Transverse colon (tissue), 4 donors: ENCODE measurements at regions not wholly inside any gene's neighbourhood (a gene's known extent, or its start where the extent isn't known, plus 50 kb on each side); places are given as distances from the start of the nearest gene placed in this dataset.

ENCODE experiments used
- DNase-seq: peaks from one replicate; pipeline ENCODE4 v3.0.0-alpha.2; 2019
- H3K27ac ChIP-seq, 4 donors: fragments of 200-600 bp; sonication (generic); 2 replicates each; pipeline ENCODE4 v1.5.1; 2016 to 2018; ENCODE audit warnings: inconsistent platforms in 4 of 4
- H3K27me3 ChIP-seq: fragments of 200-600 bp; sonication (generic); 2 replicates; pipeline ENCODE4 v1.5.1; 2017; ENCODE audit warnings: inconsistent platforms
- H3K36me3 ChIP-seq, 4 donors: fragments of 200-600 bp; sonication (generic); 2 replicates each; pipeline ENCODE4 v1.5.1; 2017 to 2019; ENCODE audit warnings: inconsistent platforms in 4 of 4
- H3K4me1 ChIP-seq, 4 donors: fragments of 200-600 bp; sonication (generic); 2 replicates each; pipeline ENCODE4 v1.5.1; 2017 to 2020; ENCODE audit warnings: inconsistent platforms in 4 of 4
- H3K4me3 ChIP-seq, 4 donors: fragments of 200-600 bp; sonication (generic); 1 replicate in 1 of 4; 2 replicates in 3 of 4; pipeline versions ENCODE4 v1.5.1 to v1.6.1; 2017 to 2019; ENCODE audit warnings: inconsistent platforms in 4 of 4
- H3K9me3 ChIP-seq, 2 donors: fragments of 200-600 bp; sonication (generic); 2 replicates each; pipeline ENCODE4 v1.5.1; 2017 to 2019; ENCODE audit warnings: inconsistent platforms in 2 of 2
- EP300 ChIP-seq: sonication (generic); formaldehyde crosslinking; IDR thresholded peaks from one replicate; pipeline ENCODE4 v1.6.1; 2017; ENCODE audit warnings: antibody characterized with exemption, low read depth
- POLR2A ChIP-seq: fragments of 450-650 bp; IDR thresholded peaks from one replicate; pipeline ENCODE4 v1.6.1; 2016; ENCODE audit warnings: antibody characterized with exemption, mild to moderate bottlenecking, moderate library complexity
- POLR2AphosphoS5 ChIP-seq, 3 donors: sonication (generic); formaldehyde crosslinking; IDR thresholded peaks; one replicate each; pipeline ENCODE4 v1.6.1; 2016; ENCODE audit warnings: antibody characterized with exemption in 3 of 3
- whole genome bisulfite sequencing, 2 donors: methylation state at CpG; one replicate each; pipeline ENCODE4 v1.1.5; 2018; ENCODE audit warnings: low coverage in 1 of 2; 5-methylcytosine and 5-hydroxymethylcytosine counted together
- in situ Hi-C, 4 donors: fragments of 200-750 bp; cut with MboI; loops; one replicate each; pipeline versions ENCODE4 v1.15.0 to v1.15.1; 2017; ENCODE audit warnings: low sequenced_read_pairs in 3 of 4, low pct_ligation_motif_present in 1 of 4, low pct_unique_long_range_greater_than_20kb in 1 of 4
- intact Hi-C: fragments of 100-400 bp; cut with DNase I; formaldehyde crosslinking; loops from one replicate; pipeline ENCODE4 v1.15.1; 2023; ENCODE audit warnings: low total_unique reads
- TF ChIP-seq, protein P1 (sequence below), 5 experiments: fragments of 200-600 bp in 3 of 5; fragments of 450-650 bp in 2 of 5; sonication (generic) in 3 of 5; IDR thresholded peaks; 1 replicate in 2 of 5; 2 replicates in 3 of 5; pipeline ENCODE4 v1.5.1; 2016 to 2017; ENCODE audit warnings: antibody characterized with exemption in 5 of 5, inconsistent platforms in 3 of 5, mild to moderate bottlenecking in 2 of 5, moderate library complexity in 1 of 5

DNA sequence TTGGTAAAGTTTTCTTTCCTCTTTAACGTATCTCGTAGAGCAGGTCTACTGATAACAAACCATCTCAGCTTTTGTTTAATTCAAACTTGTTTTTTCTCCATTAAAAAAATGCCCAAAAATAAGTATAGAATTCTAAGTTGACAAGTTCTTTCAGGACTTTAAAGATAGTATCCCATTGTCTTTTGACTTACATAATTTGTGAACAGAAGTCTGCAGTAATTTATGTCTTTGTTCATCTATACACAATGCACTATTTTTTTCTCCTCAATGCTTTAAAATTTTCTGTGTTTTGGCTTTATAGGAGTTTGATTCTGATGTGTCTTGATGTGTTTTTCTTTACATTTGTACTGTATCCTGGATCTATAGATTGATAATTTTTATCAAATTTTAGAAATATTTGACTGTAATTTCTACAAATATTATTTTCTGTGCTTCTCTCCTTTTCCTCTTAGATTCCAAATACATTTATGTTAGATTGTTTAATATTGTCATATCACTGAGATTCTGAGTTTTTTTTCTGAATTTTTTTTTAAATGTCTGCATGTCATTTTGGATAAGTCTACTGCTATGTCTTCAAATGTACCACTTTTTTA is 143.3 kb downstream of the FTCDNL1 start:
- DNase-seq, result no peak
- intact Hi-C loops, result no loop called here
- in situ Hi-C loops, result loop anchor here in 2 of 4 donors (10.0 to 25.0 kb wide), 2 partner anchors 147 to 155 kb away; partner anchors contain the start of gene FTCDNL1 (in 2 of the 2)
- Histone ChIP-seq H3K4me1 (peaks cover 0 to 3% (median 0%) of the 10 kb centered on the region in 4 donors), H3K9me3 (peaks cover 10 to 11% of the 10 kb centered on the region in 2 donors), H3K36me3 (no peaks in the 10 kb centered on the region), H3K27ac (no peak overlapping the region), H3K4me3 (no peak overlapping the region), H3K27me3 (no peaks in the 10 kb centered on the region)
- WGBS, 2 donors, result 85 to 99% methylated on average over 2 of the region's 2 CpGs
- TF ChIP-seq POLR2AphosphoS5 (IDR thresholded peaks at IDR 0.05), result no peak
- TF ChIP-seq, protein P1, sequence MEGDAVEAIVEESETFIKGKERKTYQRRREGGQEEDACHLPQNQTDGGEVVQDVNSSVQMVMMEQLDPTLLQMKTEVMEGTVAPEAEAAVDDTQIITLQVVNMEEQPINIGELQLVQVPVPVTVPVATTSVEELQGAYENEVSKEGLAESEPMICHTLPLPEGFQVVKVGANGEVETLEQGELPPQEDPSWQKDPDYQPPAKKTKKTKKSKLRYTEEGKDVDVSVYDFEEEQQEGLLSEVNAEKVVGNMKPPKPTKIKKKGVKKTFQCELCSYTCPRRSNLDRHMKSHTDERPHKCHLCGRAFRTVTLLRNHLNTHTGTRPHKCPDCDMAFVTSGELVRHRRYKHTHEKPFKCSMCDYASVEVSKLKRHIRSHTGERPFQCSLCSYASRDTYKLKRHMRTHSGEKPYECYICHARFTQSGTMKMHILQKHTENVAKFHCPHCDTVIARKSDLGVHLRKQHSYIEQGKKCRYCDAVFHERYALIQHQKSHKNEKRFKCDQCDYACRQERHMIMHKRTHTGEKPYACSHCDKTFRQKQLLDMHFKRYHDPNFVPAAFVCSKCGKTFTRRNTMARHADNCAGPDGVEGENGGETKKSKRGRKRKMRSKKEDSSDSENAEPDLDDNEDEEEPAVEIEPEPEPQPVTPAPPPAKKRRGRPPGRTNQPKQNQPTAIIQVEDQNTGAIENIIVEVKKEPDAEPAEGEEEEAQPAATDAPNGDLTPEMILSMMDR (IDR thresholded peaks at IDR 0.05), result no peak
- no peak for TF ChIP-seq EP300
- TF ChIP-seq POLR2A, result no peak

DNA sequence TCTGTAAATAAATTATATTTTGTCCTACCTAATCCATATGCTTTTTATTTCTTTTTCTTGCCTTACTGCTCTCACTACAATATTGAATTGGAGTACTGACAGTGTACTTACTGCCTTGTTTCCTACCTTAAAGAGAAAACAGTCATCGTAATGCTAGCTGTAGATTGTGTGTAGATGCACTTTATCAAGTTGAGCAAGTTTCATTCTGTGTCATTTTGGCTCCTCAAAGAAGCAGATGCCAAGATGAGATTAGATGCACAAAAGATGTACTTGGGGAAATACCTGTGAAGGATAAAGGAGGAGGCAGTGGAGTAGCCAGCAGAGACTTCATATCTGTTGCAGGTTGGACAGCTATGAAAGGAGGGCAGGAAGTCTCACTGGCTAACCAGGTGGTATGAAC is 145.5 kb downstream of the FTCDNL1 start:
- intact Hi-C loops, result no loop called here

DNA sequence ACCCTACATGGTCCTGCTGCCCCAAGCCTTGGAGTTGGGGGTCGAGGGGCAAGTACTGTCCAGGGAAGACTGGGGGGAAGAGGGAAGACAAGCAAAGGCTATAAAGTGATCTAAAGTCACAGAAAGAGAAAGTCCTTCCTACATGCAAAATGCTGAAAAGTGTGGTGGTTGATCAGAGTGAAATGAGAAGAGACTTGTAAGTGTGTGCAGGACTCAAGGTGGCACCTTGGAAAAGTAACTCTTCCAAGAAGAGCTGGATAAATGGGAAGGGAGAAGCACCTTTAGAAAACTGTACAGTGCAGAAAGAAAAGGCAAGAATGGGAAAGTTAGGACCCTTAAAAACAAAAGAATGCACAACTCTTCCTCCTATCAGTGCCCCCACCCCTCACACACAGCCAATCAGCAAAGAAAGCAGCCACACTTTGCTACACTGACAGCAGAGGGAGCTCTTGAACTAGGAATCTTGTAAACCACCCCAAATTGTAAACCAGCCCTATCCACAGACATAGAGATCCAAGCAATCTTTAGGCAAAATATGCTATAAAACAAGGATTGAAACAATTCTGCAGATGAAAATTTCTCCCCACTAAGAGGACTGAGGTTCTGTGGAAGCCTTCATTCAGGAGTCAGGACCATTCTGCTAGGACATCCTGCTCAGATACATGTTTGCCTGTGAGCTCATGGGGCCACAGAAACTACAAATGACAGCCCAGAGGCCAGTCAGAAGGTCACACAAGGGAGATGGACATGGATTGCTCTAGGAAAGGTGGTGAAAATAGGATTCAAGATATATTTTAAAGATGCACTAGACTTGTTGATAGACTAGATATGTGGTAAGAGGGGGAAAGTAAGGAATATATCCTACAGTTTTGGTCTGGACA is 146.4 kb downstream of the FTCDNL1 start:
- WGBS, 2 donors, result 83 to 90% methylated on average over 1 of the region's 1 CpG
- no peak overlapping the region for H3K27ac ChIP-seq
- H3K27me3 ChIP-seq, result no peaks in the 10 kb centered on the region
- H3K36me3 ChIP-seq, result no peaks in the 10 kb centered on the region
- peaks cover 10 to 11% of the 10 kb centered on the region in 2 donors for H3K9me3 ChIP-seq
- TF ChIP-seq POLR2AphosphoS5 (IDR thresholded peaks at IDR 0.05) (no peak), EP300 (no peak)
- TF ChIP-seq, protein P1 (IDR thresholded peaks at IDR 0.05), result peak; percentile 49 to 81 (median 61)
- no peak overlapping the region for H3K4me3 ChIP-seq
- intact Hi-C loops (no loop called here), in situ Hi-C loops (loop anchor here in 2 of 4 donors (10.0 to 25.0 kb wide), 2 partner anchors 150 to 158 kb away; partner anchors contain the start of gene FTCDNL1 (in 2 of the 2))
- DNase-seq, result peak; percentile 52
- peaks cover 0 to 3% (median 0%) of the 10 kb centered on the region in 4 donors for H3K4me1 ChIP-seq

More for the DNA sequence above, 145.5 kb downstream of the FTCDNL1 start:
- Histone ChIP-seq H3K9me3 (peaks cover 10 to 11% of the 10 kb centered on the region in 2 donors), H3K4me3 (no peak overlapping the region), H3K27me3 (no peaks in the 10 kb centered on the region), H3K4me1 (peaks cover 0 to 3% (median 0%) of the 10 kb centered on the region in 4 donors), H3K27ac (no peak overlapping the region), H3K36me3 (no peaks in the 10 kb centered on the region)
- in situ Hi-C loops, result loop anchor here in 2 of 4 donors (10.0 to 25.0 kb wide), 2 partner anchors 149 to 157 kb away; partner anchors contain the start of gene FTCDNL1 (in 2 of the 2)
- 64 to 76% methylated on average over 1 of the region's 1 CpG for WGBS, 2 donors
- TF ChIP-seq POLR2AphosphoS5 (IDR thresholded peaks at IDR 0.05) (no peak), EP300 (no peak), POLR2A (no peak)
- DNase-seq, result no peak

DNA sequence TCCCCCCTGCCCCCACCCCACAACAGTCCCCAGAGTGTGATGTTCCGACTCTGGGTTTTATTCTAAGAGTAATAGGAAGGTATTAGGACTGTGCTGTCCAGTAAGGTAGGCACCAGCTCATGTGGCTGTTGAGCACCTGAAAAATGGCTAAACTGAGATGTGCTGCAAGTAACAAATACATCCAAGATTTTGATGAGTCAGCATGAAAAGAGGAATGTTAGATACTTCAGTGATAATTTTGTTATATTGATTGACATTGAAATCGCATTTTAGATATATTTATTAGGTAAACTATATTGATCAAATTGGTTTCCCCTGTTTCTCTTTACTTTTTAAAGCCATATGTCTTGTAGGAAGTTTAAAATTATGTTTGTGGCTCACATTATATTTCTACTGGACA is 147.8 kb downstream of the FTCDNL1 start:
- in situ Hi-C loops (loop anchor here in 2 of 4 donors (10.0 to 25.0 kb wide), 2 partner anchors 152 to 159 kb away; partner anchors contain the start of gene FTCDNL1 (in 2 of the 2)), intact Hi-C loops (no loop called here)

More for the DNA sequence above, 147.8 kb downstream of the FTCDNL1 start:
- Histone ChIP-seq H3K27me3 (no peaks in the 10 kb centered on the region), H3K4me3 (no peak overlapping the region), H3K9me3 (peaks cover 10% of the 10 kb centered on the region in 2 donors), H3K4me1 (peaks cover 0 to 3% (median 0%) of the 10 kb centered on the region in 4 donors), H3K36me3 (no peaks in the 10 kb centered on the region), H3K27ac (no peak overlapping the region)
- no peak for DNase-seq
- WGBS, 2 donors, result 74 to 100% methylated on average over 1 to 2 of the region's 2 CpGs
- TF ChIP-seq EP300, result no peak
- no peak for TF ChIP-seq POLR2A
- TF ChIP-seq, protein P1 (IDR thresholded peaks at IDR 0.05), result no peak
- TF ChIP-seq POLR2AphosphoS5 (IDR thresholded peaks at IDR 0.05), result no peak
